GM12892 (cell line): ENCODE measurements at regions not wholly inside any gene's neighbourhood (a gene's known extent, or its start where the extent isn't known, plus 50 kb on each side); places are given as distances from the start of the nearest gene placed in this dataset.

Experiments used
- POLR2A ChIP-seq: IDR thresholded peaks from 2 replicates; pipeline ENCODE4 v1.6.1; 2011; ENCODE audit warnings: low read depth, low read length, control low read depth
- POLR2AphosphoS5 ChIP-seq: IDR thresholded peaks from 2 replicates; pipeline ENCODE4 v1.6.1; 2011; ENCODE audit warnings: low read depth, low read length, control low read depth
- TAF1 ChIP-seq: IDR thresholded peaks from 2 replicates; pipeline ENCODE4 v1.6.1; 2011; ENCODE audit warnings: low read depth, mild to moderate bottlenecking, control low read depth, low read length, borderline replicate concordance

DNA sequence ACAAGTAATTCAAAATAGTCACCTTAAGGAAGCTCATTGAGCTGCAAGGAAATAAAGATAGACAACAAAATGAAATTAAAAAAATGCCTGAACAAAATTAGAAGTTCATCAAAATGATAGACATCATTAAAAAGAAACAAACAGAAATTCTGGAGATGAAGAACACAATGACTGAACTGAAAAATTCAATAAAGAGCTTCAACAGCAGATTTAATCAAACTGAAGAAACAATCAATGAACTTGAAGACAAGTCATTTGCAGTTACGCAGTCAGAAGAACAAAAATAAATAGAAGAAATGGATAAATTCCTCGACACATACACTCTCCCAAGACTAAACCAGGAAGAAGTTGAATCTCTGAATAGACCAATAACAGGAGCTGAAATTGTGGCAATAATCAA is 390.0 kb upstream of the SPAG17 start:
- no peak for TF ChIP-seq POLR2AphosphoS5
- TF ChIP-seq POLR2A = no peak
- TF ChIP-seq TAF1 = no peak
